Caco-2 (cell line): ENCODE measurements at regions not wholly inside any gene's neighbourhood (a gene's known extent, or its start where the extent isn't known, plus 50 kb on each side); places are given as distances from the start of the nearest gene placed in this dataset.

ENCODE experiments used
- BruUV-seq: library from RNA; stranded (reverse); fragments of 400-500 nt; replicated peaks from 2 replicates; lab custom pipeline; 2021; lab: Mats Ljungman, UMichigan
- CTCF ChIA-PET: fragments of 300-600 bp; sonication (Branson Sonifier 250); formaldehyde crosslinking; loops from one replicate; lab custom pipeline; 2022; ENCODE audit warnings: antibody characterized with exemption; lab: Charles Lee
- POLR2A ChIA-PET: fragments of 300-600 bp; sonication (Branson Sonifier 250); formaldehyde crosslinking; loops from one replicate; lab custom pipeline; 2022; ENCODE audit warnings: antibody characterized with exemption; lab: Charles Lee
- DNase-seq, 2 experiments: peaks; one replicate each; pipeline versions ENCODE4 v3.0.0 to v3.0.0-alpha.2; 2020 to 2022
- H3K27me3 ChIP-seq: replicated peaks from 2 replicates; pipeline ENCODE4 v1.6.0; 2011; ENCODE audit warnings: low read length; ENCODE audit not compliant: control insufficient read depth, insufficient read depth
- H3K36me3 ChIP-seq: 2 replicates; pipeline ENCODE4 v1.5.1; 2011; ENCODE audit warnings: low read length; ENCODE audit not compliant: control insufficient read depth, insufficient read depth
- H3K4me1 ChIP-seq: fragments of 250-450 bp; sonication (Bioruptor Pico); 2 replicates; pipeline ENCODE4 v1.5.1; 2020; ENCODE audit warnings: mild to moderate bottlenecking
- H3K4me3 ChIP-seq: 2 replicates; pipeline ENCODE4 v1.5.1; 2011; ENCODE audit warnings: low read depth, mild to moderate bottlenecking, control low read depth, low read length
- H3K9me3 ChIP-seq: fragments of 250-450 bp; sonication (Bioruptor Pico); 2 replicates; pipeline ENCODE4 v1.5.1; 2020; ENCODE audit warnings: mild to moderate bottlenecking, moderate library complexity
- H3K27ac Mint-ChIP-seq: one replicate; pipeline ENCODE4 v1.8.0; 2022; ENCODE audit warnings: mixed read lengths; ENCODE audit not compliant: unreplicated experiment
- H3K27me3 Mint-ChIP-seq: one replicate; pipeline ENCODE4 v1.8.0; 2022; ENCODE audit warnings: mixed read lengths; ENCODE audit not compliant: insufficient read depth, unreplicated experiment
- H3K36me3 Mint-ChIP-seq: one replicate; pipeline ENCODE4 v1.8.0; 2022; ENCODE audit warnings: mild to moderate bottlenecking, mixed read lengths; ENCODE audit not compliant: insufficient read depth, unreplicated experiment
- H3K4me1 Mint-ChIP-seq: one replicate; pipeline ENCODE4 v1.8.0; 2022; ENCODE audit warnings: low read depth, mixed read lengths; ENCODE audit not compliant: unreplicated experiment
- H3K4me3 Mint-ChIP-seq: one replicate; pipeline ENCODE4 v1.8.0; 2022; ENCODE audit warnings: mild to moderate bottlenecking, moderate library complexity, mixed read lengths; ENCODE audit not compliant: unreplicated experiment
- H3K9me3 Mint-ChIP-seq: one replicate; pipeline ENCODE4 v1.8.0; 2022; ENCODE audit warnings: mixed read lengths; ENCODE audit not compliant: unreplicated experiment
- CTCF ChIP-seq, 2 experiments: fragments of 200-600 bp in 1 of 2; IDR thresholded peaks; 1 replicate in 1 of 2; 2 replicates in 1 of 2; pipeline versions ENCODE4 v1.5.1 to v1.8.0; 2011 to 2022; ENCODE audit warnings: antibody characterized with exemption in 1 of 2, control low read depth in 1 of 2, inconsistent platforms in 1 of 2, low read depth in 1 of 2, low read length in 1 of 2, mild to moderate bottlenecking in 1 of 2, moderate library complexity in 1 of 2; ENCODE audit not compliant: insufficient read depth in 1 of 2, severe bottlenecking in 1 of 2, unreplicated experiment in 1 of 2
- intact Hi-C: fragments of 100-400 bp; cut with micrococcal nuclease; formaldehyde crosslinking; loops from one replicate; pipeline ENCODE4 v1.10.0; 2022; ENCODE audit not compliant: unreplicated experiment

- Mint-ChIP-seq H3K27me3 (no peaks in the 10 kb centered on the region), H3K36me3 (peaks cover 5% of the 10 kb centered on the region), H3K4me1 (no peaks in the 10 kb centered on the region), H3K27ac (no peak overlapping the region), H3K9me3 (no peaks in the 10 kb centered on the region), H3K4me3 (no peak overlapping the region)
- Histone ChIP-seq H3K27me3 (no peaks in the 10 kb centered on the region), H3K4me3 (no peak overlapping the region), H3K36me3 (no peaks in the 10 kb centered on the region), H3K9me3 (no peaks in the 10 kb centered on the region), H3K4me1 (no peaks in the 10 kb centered on the region)
- ChIA-PET POLR2A (no interaction called here), CTCF (no interaction called here)
- intact Hi-C loops, result no loop called here
- no TSS peak for BruUV-seq
- no peak for TF ChIP-seq CTCF (IDR thresholded peaks at IDR 0.05; ENCODE audit: insufficient read depth in 1 of 2, low read depth in 1 of 2, low read length in 1 of 2, severe bottlenecking in 1 of 2, unreplicated experiment in 1 of 2)
- no peak for DNase-seq
These were observed 207.9 kb upstream of the UFM1 start for GRCh38 chr13:38141792-38142191.

- H3K4me1 ChIP-seq, result no peaks in the 10 kb centered on the region
- DNase-seq, result no peak
- no peak overlapping the region for H3K4me3 Mint-ChIP-seq
- no peaks in the 10 kb centered on the region for H3K36me3 ChIP-seq
- no peak overlapping the region for H3K27ac Mint-ChIP-seq
- H3K4me3 ChIP-seq, result no peak overlapping the region
- H3K36me3 Mint-ChIP-seq, result peaks cover 5% of the 10 kb centered on the region
- H3K4me1 Mint-ChIP-seq, result no peaks in the 10 kb centered on the region
- no TSS peak for BruUV-seq
- no peaks in the 10 kb centered on the region for H3K27me3 ChIP-seq
- intact Hi-C loops, result no loop called here
- H3K9me3 ChIP-seq, result no peaks in the 10 kb centered on the region
- TF ChIP-seq CTCF (IDR thresholded peaks at IDR 0.05; ENCODE audit: insufficient read depth in 1 of 2, low read depth in 1 of 2, low read length in 1 of 2, severe bottlenecking in 1 of 2, unreplicated experiment in 1 of 2), result no peak
- H3K9me3 Mint-ChIP-seq, result no peaks in the 10 kb centered on the region
- no peaks in the 10 kb centered on the region for H3K27me3 Mint-ChIP-seq
- CTCF ChIA-PET, result no interaction called here
- POLR2A ChIA-PET, result no interaction called here
These were observed 214.1 kb upstream of the UFM1 start for GRCh38 chr13:38135592-38135991.

- no peaks in the 10 kb centered on the region for H3K9me3 Mint-ChIP-seq
- H3K27me3 Mint-ChIP-seq, result no peaks in the 10 kb centered on the region
- H3K36me3 Mint-ChIP-seq, result no peaks in the 10 kb centered on the region
- DNase-seq, result no peak
- Histone ChIP-seq H3K9me3 (no peaks in the 10 kb centered on the region), H3K36me3 (no peaks in the 10 kb centered on the region), H3K4me3 (no peak overlapping the region), H3K4me1 (no peaks in the 10 kb centered on the region), H3K27me3 (no peaks in the 10 kb centered on the region)
- no TSS peak for BruUV-seq
- H3K4me3 Mint-ChIP-seq, result no peak overlapping the region
- H3K4me1 Mint-ChIP-seq, result no peaks in the 10 kb centered on the region
- intact Hi-C loops, result no loop called here
- ChIA-PET CTCF (no interaction called here), POLR2A (no interaction called here)
- H3K27ac Mint-ChIP-seq, result no peak overlapping the region
- TF ChIP-seq CTCF (IDR thresholded peaks at IDR 0.05; ENCODE audit: insufficient read depth in 1 of 2, low read depth in 1 of 2, low read length in 1 of 2, severe bottlenecking in 1 of 2, unreplicated experiment in 1 of 2), result no peak
These were observed 228.4 kb upstream of the UFM1 start for GRCh38 chr13:38121267-38121666.
